ENCODE measurements at regions not wholly inside any gene's neighbourhood (a gene's known extent, or its start where the extent isn't known, plus 50 kb on each side); places are given as distances from the start of the nearest gene placed in this dataset.

DNA sequence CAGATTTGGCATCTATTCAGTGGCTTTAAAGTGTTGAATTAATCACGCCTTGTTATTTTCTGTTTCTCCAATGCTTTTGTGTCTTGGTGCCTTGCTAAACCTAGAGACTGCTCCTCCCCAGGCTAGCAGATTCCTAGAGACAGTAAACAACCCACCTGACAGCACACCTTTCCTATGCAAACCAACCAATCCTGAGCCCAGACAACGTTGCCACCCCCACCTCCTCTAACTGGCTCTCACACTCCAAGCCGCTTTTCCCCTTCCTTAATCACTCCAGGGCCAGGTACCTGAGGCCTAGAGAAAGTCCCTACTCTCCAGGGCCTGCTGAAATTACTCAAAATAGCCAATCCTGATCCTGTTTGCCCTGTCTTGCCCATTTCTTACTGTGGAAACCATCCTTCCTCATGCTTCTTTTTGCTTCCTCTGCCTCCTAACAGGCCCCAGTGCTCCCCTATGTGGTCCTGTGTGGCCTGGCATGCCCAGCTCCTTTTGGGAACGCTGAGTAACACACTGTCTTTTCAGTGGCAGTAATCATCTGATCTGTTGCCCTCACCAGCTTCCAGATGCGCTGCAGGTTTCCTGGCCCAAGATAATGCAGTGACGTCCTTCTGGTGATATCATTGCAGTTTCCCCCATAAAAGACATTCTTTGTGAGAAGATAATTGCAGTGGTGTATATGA, 53.4 kb downstream of the GAS1 start:
- DNase-seq (ENCODE audit: low spot score): no peak

- no peak for DNase-seq (ENCODE audit: low spot score)
Observed at GRCh38 chr9:86892576-86892975, 54.7 kb downstream of the GAS1 start.

- DNase-seq (ENCODE audit: low spot score): no peak
Observed at GRCh38 chr9:86891886-86892437, 55.3 kb downstream of the GAS1 start.

DNA sequence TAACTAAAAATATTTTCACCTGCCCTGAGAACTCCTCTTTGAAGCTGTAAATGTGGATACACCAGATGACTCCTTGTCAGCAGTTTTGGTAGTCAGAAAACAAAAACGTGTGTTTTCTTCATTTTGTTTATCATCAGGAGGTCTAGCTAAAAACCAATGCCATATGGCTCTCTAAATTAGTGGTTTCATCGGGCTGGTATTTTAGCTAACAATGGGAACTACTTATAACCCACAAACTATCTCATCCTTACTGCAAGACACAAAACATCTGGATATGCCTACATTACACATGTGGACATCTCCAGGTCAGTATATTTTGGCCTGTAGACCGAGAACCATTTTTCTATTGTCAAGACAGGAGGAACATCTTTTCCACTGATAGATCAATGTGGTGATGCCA, 56.2 kb downstream of the GAS1 start:
- DNase-seq (ENCODE audit: low spot score): no peak

GRCh38 chr9:86885232-86885631, 62.1 kb downstream of the GAS1 start:
- no peak for DNase-seq (ENCODE audit: low spot score)

DNA sequence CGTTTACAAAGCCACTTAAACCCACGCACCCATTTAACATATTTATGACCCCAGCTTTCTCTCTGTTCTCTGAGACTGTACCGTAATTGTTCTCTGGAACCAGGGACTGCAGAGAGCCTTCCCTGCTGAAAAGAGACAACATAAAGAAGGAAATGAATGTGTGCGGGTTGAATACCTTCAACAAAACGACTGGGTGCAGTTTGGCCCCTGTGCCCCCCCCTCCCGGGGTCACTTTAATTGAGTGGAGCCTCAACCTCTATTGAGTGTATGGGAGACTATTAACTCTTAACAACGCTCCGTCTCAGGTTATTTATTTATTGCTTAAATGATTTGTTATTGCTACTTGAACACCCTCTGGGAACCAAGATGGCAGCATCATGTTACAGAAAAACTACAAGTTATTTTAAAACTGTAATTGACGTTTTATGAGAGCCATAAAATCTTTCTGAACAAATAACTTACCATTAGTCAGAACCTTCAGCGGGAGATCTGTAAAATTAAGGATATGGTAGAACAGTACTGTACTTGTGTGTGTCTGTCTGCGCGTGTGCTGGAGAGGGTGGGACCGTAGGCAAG, 70.6 kb downstream of the GAS1 start:
- no peak for DNase-seq (ENCODE audit: low spot score)

DNA sequence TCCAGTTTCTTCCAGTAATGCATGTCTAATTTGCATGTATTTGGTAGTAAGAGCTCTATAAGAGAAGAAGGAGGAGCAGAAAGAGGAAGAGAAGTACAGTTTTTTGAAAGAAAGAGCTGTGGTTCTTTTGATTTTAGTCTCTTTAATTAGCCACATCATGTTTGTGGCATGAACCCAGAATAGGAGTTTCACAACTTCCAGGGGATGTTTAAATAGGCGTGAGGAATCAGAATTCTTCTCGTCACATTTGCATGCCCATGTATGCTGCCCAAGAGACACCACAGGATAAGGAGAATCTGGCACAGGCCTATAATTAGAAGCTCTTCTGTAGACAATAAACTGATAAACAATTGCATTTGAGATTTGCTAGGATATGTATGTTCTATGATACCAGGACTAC, 78.7 kb downstream of the GAS1 start:
- no peak for DNase-seq (ENCODE audit: low spot score)

- DNase-seq (ENCODE audit: low spot score): no peak
Observed at GRCh38 chr9:86867804-86868313, 79.4 kb downstream of the GAS1 start.

DNA sequence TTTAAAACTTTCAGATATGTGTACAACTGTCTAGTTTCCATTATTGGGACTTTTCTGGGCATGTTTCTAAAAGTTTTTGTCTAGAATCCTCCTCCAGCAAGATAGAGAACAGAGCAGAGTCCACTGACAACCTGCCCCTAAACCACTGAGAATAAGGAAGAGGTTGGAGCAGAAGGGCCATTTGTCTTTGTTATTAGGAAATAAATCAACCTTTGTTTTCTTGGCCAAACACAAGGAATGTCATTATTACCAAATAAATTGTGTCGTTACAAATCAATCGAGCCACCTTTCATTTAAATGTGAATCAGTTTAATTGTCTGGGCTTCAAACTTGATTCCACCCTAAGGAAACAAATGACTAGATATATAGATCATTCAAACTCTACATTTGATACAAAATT, 81.4 kb downstream of the GAS1 start:
- DNase-seq (ENCODE audit: low spot score): no peak

DNA sequence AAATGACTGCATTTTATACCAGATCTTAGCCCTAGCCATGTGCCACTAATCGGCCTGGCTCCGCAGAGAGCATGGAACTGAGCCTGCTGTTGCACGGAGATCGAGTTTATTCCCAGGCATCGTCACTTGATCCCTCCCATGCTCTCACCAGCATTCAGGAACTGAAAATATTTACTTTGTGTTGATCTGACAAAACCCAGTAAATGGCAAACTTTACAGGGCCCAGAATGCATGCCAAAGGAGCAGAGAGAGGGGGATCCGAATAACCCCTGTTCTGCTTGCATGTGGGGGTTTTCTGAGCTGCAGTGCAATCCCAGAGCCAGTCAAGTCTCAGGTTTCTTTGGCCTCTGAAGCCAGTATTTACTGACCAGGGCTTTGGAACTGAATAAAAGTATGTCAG, 87.3 kb downstream of the GAS1 start:
- DNase-seq (ENCODE audit: low spot score): no peak

- no peak for DNase-seq (ENCODE audit: low spot score)
Observed at GRCh38 chr9:86859056-86859455, 88.2 kb downstream of the GAS1 start.

DNA sequence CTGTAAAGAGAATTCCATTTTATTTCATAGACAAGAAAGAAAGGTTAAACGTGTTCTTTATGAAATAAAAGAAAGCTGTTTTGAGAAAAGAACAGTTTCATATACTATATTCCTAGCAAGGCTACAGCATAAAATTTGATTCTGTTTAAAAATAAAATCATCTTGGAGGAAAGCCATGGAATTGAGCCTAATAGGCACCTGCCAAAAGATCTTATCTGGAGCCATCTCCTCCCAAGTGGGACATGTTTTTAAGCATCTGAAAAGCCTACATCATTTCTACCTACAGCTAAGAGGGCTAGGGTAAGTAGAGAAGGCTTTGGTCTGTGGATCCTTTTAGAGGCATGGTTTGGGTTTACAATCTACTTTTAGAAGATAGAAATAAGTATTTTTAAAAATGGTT, 89.3 kb downstream of the GAS1 start:
- DNase-seq (ENCODE audit: low spot score): no peak

GRCh38 chr9:86856259-86856658, 91.0 kb downstream of the GAS1 start:
- no peak for DNase-seq (ENCODE audit: low spot score)

GRCh38 chr9:86854898-86855523, 92.3 kb downstream of the GAS1 start:
- no peak for DNase-seq (ENCODE audit: low spot score)

DNA sequence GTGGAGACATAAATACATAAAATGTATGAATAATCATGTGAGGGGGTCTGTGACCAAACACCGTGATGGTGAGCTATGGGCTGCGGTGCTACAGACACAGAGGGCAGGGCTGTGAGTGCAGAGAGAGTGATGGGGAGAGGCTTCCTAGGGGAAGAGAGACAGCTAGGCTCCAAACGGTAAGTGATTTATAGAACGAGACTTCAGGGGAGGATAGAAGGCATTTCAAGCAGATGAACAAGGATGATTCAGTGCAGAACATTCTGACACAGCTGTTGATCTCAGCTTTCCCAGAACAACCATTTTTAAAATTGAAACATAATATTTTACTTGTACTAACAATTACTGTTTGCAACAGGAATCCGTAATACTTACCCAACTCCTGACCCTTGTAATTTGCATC, 100.7 kb downstream of the GAS1 start:
- DNase-seq (ENCODE audit: low spot score): no peak

DNA sequence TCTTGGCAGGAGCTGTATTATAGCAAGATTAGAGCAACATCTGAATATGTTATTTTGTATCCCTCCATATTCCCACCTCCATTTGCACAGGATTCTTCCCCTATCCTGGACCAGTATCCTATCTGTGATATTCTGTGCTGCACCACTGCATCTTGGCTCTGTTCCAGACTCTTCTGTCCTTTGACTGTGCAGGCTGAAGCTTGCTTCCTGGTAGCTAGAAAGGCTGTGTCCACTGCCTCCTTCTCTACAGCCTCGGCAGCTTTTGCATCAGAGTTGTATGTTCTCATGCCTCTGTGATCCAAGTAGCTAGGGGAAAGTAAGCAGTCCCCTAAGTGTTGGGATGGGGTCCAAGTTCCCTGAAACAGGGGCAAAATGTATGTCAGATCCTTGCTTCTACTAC, 104.1 kb downstream of the GAS1 start:
- DNase-seq (ENCODE audit: low spot score): no peak

DNA sequence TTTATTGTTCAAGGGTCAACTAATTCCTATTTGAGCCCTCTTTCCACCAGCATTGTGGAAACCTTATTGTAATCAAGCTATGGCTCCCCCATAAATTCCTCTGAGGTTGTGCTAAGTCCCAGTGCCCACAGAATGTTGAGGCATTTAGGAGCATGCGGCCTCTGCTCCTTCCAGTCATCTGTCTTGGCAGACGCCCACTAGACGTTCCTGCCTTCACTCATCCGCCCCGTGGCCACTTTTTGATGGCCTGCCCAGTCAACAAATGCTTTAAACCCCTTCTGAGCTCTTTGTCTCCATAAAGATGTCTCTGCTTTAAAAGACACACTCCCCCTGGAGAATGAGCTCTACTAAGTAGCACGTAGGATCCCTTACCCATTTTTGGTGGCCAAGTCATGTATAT, 104.7 kb downstream of the GAS1 start:
- no peak for DNase-seq (ENCODE audit: low spot score)

DNA sequence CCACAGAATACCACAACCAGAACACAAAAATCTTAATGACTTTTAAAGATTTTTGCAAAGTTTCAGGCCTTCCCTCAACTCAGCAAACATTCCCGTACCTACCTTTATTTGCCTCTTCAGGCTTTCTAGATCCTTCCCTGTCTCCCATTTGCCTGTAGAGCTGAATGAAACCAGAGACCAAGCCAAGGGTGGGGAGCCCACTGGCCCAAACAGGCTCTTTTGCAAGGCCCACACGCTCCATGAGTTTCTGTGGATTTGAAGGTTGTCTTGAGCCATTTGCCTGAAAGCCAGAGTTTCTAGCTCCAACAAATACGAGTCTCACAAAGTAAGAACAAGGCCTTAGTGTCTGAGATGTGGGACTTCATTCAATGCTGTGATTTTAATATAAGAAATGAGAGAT, 107.8 kb downstream of the GAS1 start:
- DNase-seq (ENCODE audit: low spot score): no peak

DNA sequence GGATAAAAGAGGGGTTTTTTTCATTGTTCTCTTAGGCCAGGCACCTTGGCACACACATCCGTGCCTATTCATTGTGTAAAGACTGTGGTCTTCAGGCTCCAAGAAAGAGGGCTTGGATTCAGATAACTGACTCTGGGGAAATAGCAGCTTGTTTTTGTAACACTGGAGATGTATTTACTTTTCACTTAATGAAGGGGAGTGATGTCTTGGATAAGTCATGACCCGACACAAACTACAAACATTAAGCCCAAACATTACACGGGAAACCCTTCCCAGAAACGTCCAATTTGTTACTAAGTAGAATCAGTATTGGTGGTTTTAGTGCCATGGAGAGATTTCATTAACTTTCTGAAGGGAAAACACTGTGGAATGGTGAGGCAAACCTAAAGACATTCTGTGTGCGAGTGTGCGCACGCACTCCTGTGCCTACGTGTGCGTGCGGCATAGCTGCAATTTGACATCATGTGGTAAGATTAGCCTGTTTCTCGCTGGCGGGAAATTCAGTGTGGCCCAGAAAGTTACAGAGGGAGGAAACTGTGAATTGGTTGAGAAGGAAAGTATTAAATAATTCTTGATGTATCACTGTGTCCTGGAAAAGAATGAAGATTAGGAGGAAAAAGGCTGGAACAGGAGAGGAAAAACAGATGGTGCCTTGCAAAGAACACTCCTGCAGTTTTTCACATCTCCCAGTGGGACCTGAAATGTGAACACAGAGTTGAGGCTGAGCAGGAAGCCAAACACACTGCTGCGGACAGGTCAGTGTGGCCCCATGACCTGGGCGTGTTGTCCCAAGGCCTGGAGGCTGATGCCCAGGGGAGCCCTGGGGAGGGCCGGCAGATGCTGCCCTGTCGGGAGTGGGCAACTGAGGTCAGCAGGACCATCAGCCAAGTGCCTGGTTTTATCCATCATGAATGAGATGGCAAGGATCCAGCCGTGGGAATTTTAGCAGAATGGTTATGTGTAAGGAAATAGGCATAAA, 108.5 kb downstream of the GAS1 start:
- DNase-seq (ENCODE audit: low spot score): no peak

GRCh38 chr9:86837345-86837744, 110.0 kb downstream of the GAS1 start:
- no peak for DNase-seq (ENCODE audit: low spot score)

DNA sequence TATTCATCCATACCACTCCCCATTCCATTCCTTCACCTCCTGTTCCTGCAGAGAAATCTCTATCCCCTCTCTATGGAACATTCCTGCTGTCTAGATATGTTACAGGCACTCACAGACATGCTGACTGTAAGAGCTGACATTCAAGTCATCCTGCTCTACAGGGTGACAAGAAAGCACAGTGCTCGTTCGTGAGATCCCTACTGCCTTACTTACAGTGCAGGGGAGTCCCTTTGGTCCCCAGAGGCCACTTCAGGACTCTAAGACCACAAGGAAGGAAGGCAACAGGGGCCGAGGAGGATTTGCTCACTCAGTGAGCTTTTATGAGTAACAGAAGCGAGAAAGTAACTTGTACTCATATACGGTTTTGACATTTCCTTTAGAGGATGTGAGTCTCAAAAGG, 110.5 kb downstream of the GAS1 start:
- no peak for DNase-seq (ENCODE audit: low spot score)

GRCh38 chr9:86836266-86836665, 111.0 kb downstream of the GAS1 start:
- DNase-seq (ENCODE audit: low spot score): no peak
